ENCODE measurements at regions not wholly inside any gene's neighbourhood (a gene's known extent, or its start where the extent isn't known, plus 50 kb on each side); places are given as distances from the start of the nearest gene placed in this dataset.

DNA sequence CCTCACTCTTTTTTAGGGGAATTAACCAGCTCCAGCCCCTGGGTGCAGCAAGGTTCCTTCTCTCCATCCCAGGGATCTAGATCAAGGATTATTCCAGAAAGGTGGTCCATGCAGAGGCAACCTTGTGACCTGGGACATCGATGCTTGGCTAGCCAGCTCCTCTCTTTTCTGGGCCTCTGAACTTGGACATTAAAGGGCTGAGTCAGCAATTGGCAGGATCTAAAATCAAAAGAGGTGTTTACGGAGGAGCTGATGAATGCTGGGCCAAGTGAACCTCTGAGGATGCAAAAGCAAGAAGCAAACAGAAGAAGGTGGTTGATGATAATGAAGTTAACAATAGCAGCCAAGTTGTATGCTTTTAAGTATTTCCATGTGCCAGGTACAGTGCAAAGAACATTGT is 207.0 kb downstream of the MAF start:
- Mint-ChIP-seq H3K36me3 (no peaks in the 10 kb centered on the region), H3K9me3 (peaks cover 6% of the 10 kb centered on the region), H3K27me3 (ENCODE audit: low read depth) (no peaks in the 10 kb centered on the region), H3K4me3 (no peak overlapping the region), H3K27ac (no peak overlapping the region), H3K4me1 (peaks cover 14% of the 10 kb centered on the region)
- POLR2A ChIA-PET = no interaction called here
- CTCF ChIA-PET = interaction anchor here (0.7 kb wide), 1 partner anchor 131 kb away, joined by 3 read pairs; no protein-coding TSS in a partner anchor
- TF ChIP-seq, protein P1, sequence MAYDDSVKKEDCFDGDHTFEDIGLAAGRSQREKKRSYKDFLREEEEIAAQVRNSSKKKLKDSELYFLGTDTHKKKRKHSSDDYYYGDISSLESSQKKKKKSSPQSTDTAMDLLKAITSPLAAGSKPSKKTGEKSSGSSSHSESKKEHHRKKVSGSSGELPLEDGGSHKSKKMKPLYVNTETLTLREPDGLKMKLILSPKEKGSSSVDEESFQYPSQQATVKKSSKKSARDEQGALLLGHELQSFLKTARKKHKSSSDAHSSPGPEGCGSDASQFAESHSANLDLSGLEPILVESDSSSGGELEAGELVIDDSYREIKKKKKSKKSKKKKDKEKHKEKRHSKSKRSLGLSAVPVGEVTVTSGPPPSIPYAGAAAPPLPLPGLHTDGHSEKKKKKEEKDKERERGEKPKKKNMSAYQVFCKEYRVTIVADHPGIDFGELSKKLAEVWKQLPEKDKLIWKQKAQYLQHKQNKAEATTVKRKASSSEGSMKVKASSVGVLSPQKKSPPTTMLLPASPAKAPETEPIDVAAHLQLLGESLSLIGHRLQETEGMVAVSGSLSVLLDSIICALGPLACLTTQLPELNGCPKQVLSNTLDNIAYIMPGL (CRISPR knock-in tag; IDR thresholded peaks at IDR 0.05) = no peak
- TF ChIP-seq, protein P2, sequence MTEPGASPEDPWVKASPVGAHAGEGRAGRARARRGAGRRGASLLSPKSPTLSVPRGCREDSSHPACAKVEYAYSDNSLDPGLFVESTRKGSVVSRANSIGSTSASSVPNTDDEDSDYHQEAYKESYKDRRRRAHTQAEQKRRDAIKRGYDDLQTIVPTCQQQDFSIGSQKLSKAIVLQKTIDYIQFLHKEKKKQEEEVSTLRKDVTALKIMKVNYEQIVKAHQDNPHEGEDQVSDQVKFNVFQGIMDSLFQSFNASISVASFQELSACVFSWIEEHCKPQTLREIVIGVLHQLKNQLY (CRISPR knock-in tag; IDR thresholded peaks at IDR 0.05) = no peak
- TF ChIP-seq CBFB (CRISPR knock-in tag; IDR thresholded peaks at IDR 0.05; ENCODE audit: low read depth) = no peak
- TF ChIP-seq, protein P3, sequence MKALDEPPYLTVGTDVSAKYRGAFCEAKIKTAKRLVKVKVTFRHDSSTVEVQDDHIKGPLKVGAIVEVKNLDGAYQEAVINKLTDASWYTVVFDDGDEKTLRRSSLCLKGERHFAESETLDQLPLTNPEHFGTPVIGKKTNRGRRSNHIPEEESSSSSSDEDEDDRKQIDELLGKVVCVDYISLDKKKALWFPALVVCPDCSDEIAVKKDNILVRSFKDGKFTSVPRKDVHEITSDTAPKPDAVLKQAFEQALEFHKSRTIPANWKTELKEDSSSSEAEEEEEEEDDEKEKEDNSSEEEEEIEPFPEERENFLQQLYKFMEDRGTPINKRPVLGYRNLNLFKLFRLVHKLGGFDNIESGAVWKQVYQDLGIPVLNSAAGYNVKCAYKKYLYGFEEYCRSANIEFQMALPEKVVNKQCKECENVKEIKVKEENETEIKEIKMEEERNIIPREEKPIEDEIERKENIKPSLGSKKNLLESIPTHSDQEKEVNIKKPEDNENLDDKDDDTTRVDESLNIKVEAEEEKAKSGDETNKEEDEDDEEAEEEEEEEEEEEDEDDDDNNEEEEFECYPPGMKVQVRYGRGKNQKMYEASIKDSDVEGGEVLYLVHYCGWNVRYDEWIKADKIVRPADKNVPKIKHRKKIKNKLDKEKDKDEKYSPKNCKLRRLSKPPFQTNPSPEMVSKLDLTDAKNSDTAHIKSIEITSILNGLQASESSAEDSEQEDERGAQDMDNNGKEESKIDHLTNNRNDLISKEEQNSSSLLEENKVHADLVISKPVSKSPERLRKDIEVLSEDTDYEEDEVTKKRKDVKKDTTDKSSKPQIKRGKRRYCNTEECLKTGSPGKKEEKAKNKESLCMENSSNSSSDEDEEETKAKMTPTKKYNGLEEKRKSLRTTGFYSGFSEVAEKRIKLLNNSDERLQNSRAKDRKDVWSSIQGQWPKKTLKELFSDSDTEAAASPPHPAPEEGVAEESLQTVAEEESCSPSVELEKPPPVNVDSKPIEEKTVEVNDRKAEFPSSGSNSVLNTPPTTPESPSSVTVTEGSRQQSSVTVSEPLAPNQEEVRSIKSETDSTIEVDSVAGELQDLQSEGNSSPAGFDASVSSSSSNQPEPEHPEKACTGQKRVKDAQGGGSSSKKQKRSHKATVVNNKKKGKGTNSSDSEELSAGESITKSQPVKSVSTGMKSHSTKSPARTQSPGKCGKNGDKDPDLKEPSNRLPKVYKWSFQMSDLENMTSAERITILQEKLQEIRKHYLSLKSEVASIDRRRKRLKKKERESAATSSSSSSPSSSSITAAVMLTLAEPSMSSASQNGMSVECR (CRISPR knock-in tag; IDR thresholded peaks at IDR 0.05; ENCODE audit: borderline replicate concordance) = no peak
- TF ChIP-seq ATF1 (CRISPR knock-in tag; IDR thresholded peaks at IDR 0.05) = no peak
- no peak for TF ChIP-seq RELA (CRISPR knock-in tag; IDR thresholded peaks at IDR 0.05; ENCODE audit: borderline replicate concordance)
- TF ChIP-seq FOXK1 (CRISPR knock-in tag; IDR thresholded peaks at IDR 0.05) = no peak
- TF ChIP-seq GABPB1 (CRISPR knock-in tag; IDR thresholded peaks at IDR 0.05) = no peak
- no peak for TF ChIP-seq ZNF396 (CRISPR knock-in tag; IDR thresholded peaks at IDR 0.05; ENCODE audit: borderline replicate concordance)
- TF ChIP-seq, protein P4, sequence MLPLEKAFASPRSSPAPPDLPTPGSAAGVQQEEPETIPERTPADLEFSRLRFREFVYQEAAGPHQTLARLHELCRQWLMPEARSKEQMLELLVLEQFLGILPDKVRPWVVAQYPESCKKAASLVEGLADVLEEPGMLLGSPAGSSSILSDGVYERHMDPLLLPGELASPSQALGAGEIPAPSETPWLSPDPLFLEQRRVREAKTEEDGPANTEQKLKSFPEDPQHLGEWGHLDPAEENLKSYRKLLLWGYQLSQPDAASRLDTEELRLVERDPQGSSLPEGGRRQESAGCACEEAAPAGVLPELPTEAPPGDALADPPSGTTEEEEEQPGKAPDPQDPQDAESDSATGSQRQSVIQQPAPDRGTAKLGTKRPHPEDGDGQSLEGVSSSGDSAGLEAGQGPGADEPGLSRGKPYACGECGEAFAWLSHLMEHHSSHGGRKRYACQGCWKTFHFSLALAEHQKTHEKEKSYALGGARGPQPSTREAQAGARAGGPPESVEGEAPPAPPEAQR (CRISPR knock-in tag; IDR thresholded peaks at IDR 0.05) = no peak
- no peak for TF ChIP-seq ZNF138 (CRISPR knock-in tag; conservative IDR thresholded peaks at IDR 0.05)
- TF ChIP-seq, protein P5, sequence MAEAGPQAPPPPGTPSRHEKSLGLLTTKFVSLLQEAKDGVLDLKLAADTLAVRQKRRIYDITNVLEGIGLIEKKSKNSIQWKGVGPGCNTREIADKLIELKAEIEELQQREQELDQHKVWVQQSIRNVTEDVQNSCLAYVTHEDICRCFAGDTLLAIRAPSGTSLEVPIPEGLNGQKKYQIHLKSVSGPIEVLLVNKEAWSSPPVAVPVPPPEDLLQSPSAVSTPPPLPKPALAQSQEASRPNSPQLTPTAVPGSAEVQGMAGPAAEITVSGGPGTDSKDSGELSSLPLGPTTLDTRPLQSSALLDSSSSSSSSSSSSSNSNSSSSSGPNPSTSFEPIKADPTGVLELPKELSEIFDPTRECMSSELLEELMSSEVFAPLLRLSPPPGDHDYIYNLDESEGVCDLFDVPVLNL (CRISPR knock-in tag; IDR thresholded peaks at IDR 0.05; ENCODE audit: borderline replicate concordance, low read depth) = no peak
- TF ChIP-seq JAZF1 (CRISPR knock-in tag; IDR thresholded peaks at IDR 0.05) = no peak
- no peak for TF ChIP-seq NFE2L1 (CRISPR knock-in tag; IDR thresholded peaks at IDR 0.05)
- TF ChIP-seq ZBTB21 (CRISPR knock-in tag; IDR thresholded peaks at IDR 0.05; ENCODE audit: borderline replicate concordance) = no peak
- TF ChIP-seq NR1H2 (CRISPR knock-in tag; IDR thresholded peaks at IDR 0.05) = no peak
- DNase-seq (ENCODE audit: low spot score) (no peak), ATAC-seq (no peak)

DNA sequence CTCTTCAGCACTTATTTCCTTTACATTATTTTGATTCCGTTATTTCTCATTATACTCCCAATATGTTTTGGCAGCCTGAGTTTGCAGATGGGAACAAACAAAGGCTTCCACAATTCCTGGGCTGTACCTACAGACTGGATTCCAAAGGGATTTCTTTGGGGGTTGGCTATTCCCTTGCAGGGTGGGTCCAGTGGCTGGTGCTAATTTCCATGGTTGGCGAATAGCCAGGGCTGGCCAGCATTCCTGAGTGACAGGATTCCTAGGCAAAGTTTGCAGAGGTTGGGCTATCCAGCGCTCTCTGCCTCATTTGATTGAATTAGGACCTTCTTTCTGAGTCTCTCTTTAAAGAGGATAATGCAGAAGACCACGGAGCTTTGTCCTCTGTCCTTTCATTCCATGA is 207.4 kb downstream of the MAF start:
- Mint-ChIP-seq H3K27me3 (ENCODE audit: low read depth) (no peaks in the 10 kb centered on the region), H3K4me1 (peaks cover 14% of the 10 kb centered on the region), H3K4me3 (no peak overlapping the region), H3K27ac (no peak overlapping the region), H3K9me3 (peaks cover 3% of the 10 kb centered on the region), H3K36me3 (no peaks in the 10 kb centered on the region)
- ATAC-seq (no peak), DNase-seq (ENCODE audit: low spot score) (no peak)
- ChIA-PET CTCF (no interaction called here), POLR2A (interaction anchor here (0.6 kb wide), 1 partner anchor 64 kb away, joined by 3 read pairs; no protein-coding TSS in a partner anchor)
- TF ChIP-seq ZNF317 (CRISPR knock-in tag; IDR thresholded peaks at IDR 0.05; ENCODE audit: borderline replicate concordance, low read depth) = no peak
- TF ChIP-seq CBFB (CRISPR knock-in tag; IDR thresholded peaks at IDR 0.05; ENCODE audit: low read depth) = no peak
- no peak for TF ChIP-seq TCF7 (CRISPR knock-in tag; IDR thresholded peaks at IDR 0.05; ENCODE audit: low read depth)
- TF ChIP-seq, protein P6, sequence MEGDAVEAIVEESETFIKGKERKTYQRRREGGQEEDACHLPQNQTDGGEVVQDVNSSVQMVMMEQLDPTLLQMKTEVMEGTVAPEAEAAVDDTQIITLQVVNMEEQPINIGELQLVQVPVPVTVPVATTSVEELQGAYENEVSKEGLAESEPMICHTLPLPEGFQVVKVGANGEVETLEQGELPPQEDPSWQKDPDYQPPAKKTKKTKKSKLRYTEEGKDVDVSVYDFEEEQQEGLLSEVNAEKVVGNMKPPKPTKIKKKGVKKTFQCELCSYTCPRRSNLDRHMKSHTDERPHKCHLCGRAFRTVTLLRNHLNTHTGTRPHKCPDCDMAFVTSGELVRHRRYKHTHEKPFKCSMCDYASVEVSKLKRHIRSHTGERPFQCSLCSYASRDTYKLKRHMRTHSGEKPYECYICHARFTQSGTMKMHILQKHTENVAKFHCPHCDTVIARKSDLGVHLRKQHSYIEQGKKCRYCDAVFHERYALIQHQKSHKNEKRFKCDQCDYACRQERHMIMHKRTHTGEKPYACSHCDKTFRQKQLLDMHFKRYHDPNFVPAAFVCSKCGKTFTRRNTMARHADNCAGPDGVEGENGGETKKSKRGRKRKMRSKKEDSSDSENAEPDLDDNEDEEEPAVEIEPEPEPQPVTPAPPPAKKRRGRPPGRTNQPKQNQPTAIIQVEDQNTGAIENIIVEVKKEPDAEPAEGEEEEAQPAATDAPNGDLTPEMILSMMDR (IDR thresholded peaks at IDR 0.05) = no peak
- no peak for TF ChIP-seq ZNF671 (CRISPR knock-in tag; IDR thresholded peaks at IDR 0.05)
- TF ChIP-seq ZNF396 (CRISPR knock-in tag; IDR thresholded peaks at IDR 0.05; ENCODE audit: borderline replicate concordance) = no peak
- TF ChIP-seq ZNF416 (CRISPR knock-in tag; IDR thresholded peaks at IDR 0.05) = no peak
- no peak for TF ChIP-seq ELF4 (CRISPR knock-in tag; IDR thresholded peaks at IDR 0.05; ENCODE audit: low read depth)
- no peak for TF ChIP-seq TP53 (CRISPR knock-in tag; IDR thresholded peaks at IDR 0.05)
- TF ChIP-seq ESRRA (CRISPR knock-in tag; IDR thresholded peaks at IDR 0.05; ENCODE audit: borderline replicate concordance) = no peak
